Lung (tissue), 11 donors: ENCODE measurements at regions not wholly inside any gene's neighbourhood (a gene's known extent, or its start where the extent isn't known, plus 50 kb on each side); places are given as distances from the start of the nearest gene placed in this dataset.
A peak's percentile ranks its signal among the peaks of the same experiment; 100 is the strongest.

ENCODE experiments used
- ATAC-seq: fragments of 200-7000 bp; cut with Tn5 transposase; one replicate; pipeline ENCODE4 v1.9.1; 2020; ENCODE audit warnings: moderate number of reproducible peaks; ENCODE audit not compliant: insufficient read depth, low FRiP score
- DNase-seq, 3 donors: peaks; one replicate each; pipeline ENCODE4 v3.0.0-alpha.2; 2013 to 2017
- H3K27ac ChIP-seq, 2 donors: one replicate each; pipeline ENCODE4 v1.5.1; 2013; ENCODE audit warnings: mild to moderate bottlenecking in 2 of 2, moderate library complexity in 2 of 2, control low read depth in 1 of 2, inconsistent platforms in 1 of 2, low read depth in 1 of 2, low read length in 1 of 2
- H3K27me3 ChIP-seq, 3 donors: one replicate each; pipeline ENCODE4 v1.5.1; 2013; ENCODE audit warnings: low read length in 2 of 3; ENCODE audit not compliant: control insufficient read depth in 3 of 3, insufficient read depth in 3 of 3
- H3K36me3 ChIP-seq, 4 donors: one replicate each; pipeline ENCODE4 v1.5.1; 2013; ENCODE audit warnings: low read length in 4 of 4, mild to moderate bottlenecking in 1 of 4, moderate library complexity in 1 of 4; ENCODE audit not compliant: control insufficient read depth in 4 of 4, insufficient read depth in 4 of 4
- H3K4me1 ChIP-seq, 5 donors: one replicate each; pipeline ENCODE4 v1.5.1; 2013; ENCODE audit warnings: low read length in 5 of 5, mild to moderate bottlenecking in 2 of 5, moderate library complexity in 1 of 5; ENCODE audit not compliant: control insufficient read depth in 5 of 5, insufficient read depth in 5 of 5
- H3K4me3 ChIP-seq: one replicate; pipeline ENCODE4 v1.5.1; 2013; ENCODE audit warnings: mild to moderate bottlenecking, control low read depth, moderate library complexity
- H3K9ac ChIP-seq, 2 donors: one replicate each; pipeline ENCODE4 v1.5.1; 2013; ENCODE audit warnings: low read length in 2 of 2, control low read depth in 1 of 2; ENCODE audit not compliant: insufficient read depth in 1 of 2
- H3K9me3 ChIP-seq, 4 donors: one replicate each; pipeline ENCODE4 v1.5.1; 2013; ENCODE audit warnings: low read length in 3 of 4, mild to moderate bottlenecking in 1 of 4, moderate library complexity in 1 of 4; ENCODE audit not compliant: control insufficient read depth in 4 of 4, insufficient read depth in 3 of 4
- whole genome bisulfite sequencing, 2 donors: extraction: QIAGEN DNeasy Blood & Tissue Kit; methylation state at CpG; one replicate each; pipeline ENCODE4 v1.1.7; 2013; 5-methylcytosine and 5-hydroxymethylcytosine counted together
- TF ChIP-seq, protein P1 (sequence below): IDR thresholded peaks from 2 replicates; pipeline ENCODE4 v1.5.1; 2012; ENCODE audit warnings: mild to moderate bottlenecking; ENCODE audit errors: control extremely low read depth, extremely low read depth
- donor health status: control.
- donor health status: control.
- donor health status: Bipolar disorder and iron deficiency.
- donor health status: healthy.
- donor health status: DM: yes; HTN: yes; CAD: no.

GRCh38 chr12:5180496-5180895 is 136.8 kb downstream of the KCNA5 start:
- TF ChIP-seq, protein P1, sequence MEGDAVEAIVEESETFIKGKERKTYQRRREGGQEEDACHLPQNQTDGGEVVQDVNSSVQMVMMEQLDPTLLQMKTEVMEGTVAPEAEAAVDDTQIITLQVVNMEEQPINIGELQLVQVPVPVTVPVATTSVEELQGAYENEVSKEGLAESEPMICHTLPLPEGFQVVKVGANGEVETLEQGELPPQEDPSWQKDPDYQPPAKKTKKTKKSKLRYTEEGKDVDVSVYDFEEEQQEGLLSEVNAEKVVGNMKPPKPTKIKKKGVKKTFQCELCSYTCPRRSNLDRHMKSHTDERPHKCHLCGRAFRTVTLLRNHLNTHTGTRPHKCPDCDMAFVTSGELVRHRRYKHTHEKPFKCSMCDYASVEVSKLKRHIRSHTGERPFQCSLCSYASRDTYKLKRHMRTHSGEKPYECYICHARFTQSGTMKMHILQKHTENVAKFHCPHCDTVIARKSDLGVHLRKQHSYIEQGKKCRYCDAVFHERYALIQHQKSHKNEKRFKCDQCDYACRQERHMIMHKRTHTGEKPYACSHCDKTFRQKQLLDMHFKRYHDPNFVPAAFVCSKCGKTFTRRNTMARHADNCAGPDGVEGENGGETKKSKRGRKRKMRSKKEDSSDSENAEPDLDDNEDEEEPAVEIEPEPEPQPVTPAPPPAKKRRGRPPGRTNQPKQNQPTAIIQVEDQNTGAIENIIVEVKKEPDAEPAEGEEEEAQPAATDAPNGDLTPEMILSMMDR = no peak
- Histone ChIP-seq H3K27ac (no peak overlapping the region), H3K9ac (no peak overlapping the region), H3K4me1 (no peaks in the 10 kb centered on the region), H3K36me3 (no peaks in the 10 kb centered on the region), H3K9me3 (no peaks in the 10 kb centered on the region), H3K4me3 (no peak overlapping the region), H3K27me3 (peaks cover 0 to 3% (median 0%) of the 10 kb centered on the region in 3 donors)
- WGBS, 2 donors = 90 to 95% methylated on average over 5 of the region's 5 CpGs
- DNase-seq (no peak), ATAC-seq (no peak)

DNA sequence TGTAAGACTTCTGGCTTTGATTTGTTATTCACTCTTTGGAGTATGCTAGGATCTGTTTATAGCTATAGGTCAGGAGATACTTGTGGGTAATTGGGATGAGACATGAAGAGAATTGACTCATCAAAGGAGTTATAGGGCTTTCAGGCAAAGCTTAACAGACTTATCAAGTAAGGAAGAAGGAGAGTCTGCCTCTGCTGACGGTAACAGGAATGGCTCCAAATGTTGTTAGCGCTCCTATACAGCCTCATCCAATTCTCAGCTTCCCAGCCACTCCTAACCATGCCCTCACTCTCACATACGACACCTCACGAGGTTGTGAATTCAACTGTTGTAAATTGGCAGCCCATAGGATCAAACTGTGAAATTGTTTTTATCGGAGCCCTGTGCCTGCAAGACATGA is 140.5 kb downstream of the KCNA5 start:
- Histone ChIP-seq H3K4me3 (no peak overlapping the region), H3K9me3 (no peaks in the 10 kb centered on the region), H3K27me3 (no peaks in the 10 kb centered on the region), H3K27ac (no peak overlapping the region), H3K4me1 (no peaks in the 10 kb centered on the region), H3K9ac (no peak overlapping the region), H3K36me3 (no peaks in the 10 kb centered on the region)
- ATAC-seq (no peak), DNase-seq (no peak)
- 88 to 92% methylated on average over 5 of the region's 5 CpGs for WGBS, 2 donors
- TF ChIP-seq, protein P1 = no peak

DNA sequence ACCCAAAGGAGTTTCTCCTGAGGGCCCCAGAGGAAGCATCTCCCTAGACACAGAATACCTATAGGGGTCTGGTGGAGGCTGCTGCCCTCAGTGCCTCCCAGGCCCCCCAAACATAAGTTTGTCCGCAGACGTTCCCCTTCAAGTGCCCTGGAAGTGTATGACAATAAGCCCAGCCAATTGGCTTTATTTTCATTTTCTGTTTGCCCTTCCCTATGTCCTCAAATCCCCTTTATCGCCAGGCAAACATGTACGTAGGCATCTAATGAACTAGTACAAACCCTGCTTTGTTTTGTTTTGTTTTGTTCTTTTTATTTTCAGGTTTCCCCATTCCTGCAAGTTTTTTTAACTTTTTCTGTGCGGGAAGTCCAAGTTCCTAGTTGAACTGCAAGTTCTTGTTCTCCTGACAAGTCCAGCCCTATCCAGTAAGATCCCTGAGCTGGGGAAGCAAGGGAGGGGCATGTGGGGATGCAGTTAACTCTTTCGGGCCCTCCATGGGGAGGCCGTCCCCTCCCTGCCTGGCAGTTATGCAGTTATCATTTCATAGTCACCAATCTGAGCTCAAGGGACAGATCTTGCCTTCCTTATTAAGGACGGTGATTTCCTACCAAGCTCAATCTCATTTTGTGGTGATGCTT is 141.9 kb downstream of the KCNA5 start:
- no peaks in the 10 kb centered on the region for H3K36me3 ChIP-seq

More for the DNA sequence above, 141.9 kb downstream of the KCNA5 start:
- no peak overlapping the region for H3K4me3 ChIP-seq
- no peaks in the 10 kb centered on the region for H3K27me3 ChIP-seq
- no peak overlapping the region for H3K9ac ChIP-seq
- H3K27ac ChIP-seq = no peak overlapping the region
- no peaks in the 10 kb centered on the region for H3K4me1 ChIP-seq
- ATAC-seq (no peak), DNase-seq (peak in 1 of 3 donors; percentile 13)
- TF ChIP-seq, protein P1 = no peak
- 57 to 74% methylated on average over 8 of the region's 8 CpGs for WGBS, 2 donors
- H3K9me3 ChIP-seq = no peaks in the 10 kb centered on the region
